GM19455 (cell line): ENCODE measurements at regions not wholly inside any gene's neighbourhood (a gene's known extent, or its start where the extent isn't known, plus 50 kb on each side); places are given as distances from the start of the nearest gene placed in this dataset.

ENCODE experiments used
- ATAC-seq: cut with Tn5 transposase; IDR thresholded peaks from one replicate; pipeline ENCODE4 v1.9.1; 2021; ENCODE audit not compliant: unreplicated experiment

GRCh38 chr3:24595796-24596195 is 101.1 kb upstream of the THRB start:
- ATAC-seq: no peak

GRCh38 chr3:24596626-24597025 is 102.0 kb upstream of the THRB start:
- ATAC-seq: no peak

- no peak for ATAC-seq
Observed at GRCh38 chr3:24598695-24599470, 104.2 kb upstream of the THRB start.

DNA sequence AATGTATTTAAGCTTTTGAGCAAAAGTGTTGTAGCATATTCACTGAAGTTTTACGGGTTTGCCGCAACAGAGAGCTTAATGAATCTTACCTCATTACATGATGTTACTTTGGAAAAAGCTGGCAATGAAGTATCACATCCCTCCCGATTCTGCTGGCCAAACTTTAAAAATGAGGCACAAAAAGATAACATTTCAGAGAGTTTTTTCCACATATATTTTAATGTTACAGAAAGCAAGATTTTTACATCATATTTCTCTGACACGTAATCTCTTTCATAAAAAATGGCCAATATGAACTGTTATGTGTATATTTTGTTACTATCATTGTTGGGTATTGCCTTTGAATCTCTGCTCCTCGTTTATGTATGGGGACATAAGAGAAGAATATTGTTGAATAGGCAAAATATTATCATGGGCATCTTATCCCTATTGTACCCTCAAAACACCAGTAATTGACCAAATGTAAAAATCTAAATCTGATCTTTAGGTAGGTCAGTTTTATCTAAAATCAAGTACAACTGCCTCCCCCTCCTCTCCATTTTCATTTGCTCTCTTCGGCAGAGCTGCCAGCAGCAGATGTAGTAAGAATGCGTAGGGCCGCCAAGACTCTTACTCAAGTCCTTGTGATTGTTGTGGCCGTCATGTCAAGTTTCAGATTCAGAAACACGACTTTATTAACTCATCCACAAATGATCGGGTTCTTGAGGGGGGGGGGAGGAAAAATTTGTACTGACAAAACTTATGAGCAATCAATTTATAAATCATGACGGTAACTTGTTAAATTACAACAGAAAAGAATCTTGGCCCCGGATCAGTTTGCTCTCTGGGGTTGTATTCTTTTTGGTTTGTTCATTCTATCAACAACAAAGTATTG is 106.7 kb upstream of the THRB start:
- ATAC-seq: no peak

DNA sequence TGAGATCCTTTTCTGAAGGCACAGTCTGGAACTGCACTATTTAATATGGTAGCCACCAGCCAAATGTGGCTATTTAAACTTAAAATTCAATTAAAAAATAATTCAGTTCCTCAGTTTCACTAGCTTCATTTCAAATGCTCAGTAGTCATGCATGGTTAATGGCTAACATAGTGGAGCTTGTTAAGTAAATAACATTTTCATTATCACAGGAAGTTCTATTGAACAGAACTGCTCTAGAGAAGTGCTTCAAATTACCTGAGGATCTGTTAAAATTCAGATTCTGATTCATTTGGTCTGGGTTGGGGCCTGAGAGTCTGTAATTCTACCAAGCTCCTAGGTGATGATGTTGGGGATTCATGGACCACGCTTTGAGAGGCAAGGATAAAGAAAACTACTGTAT is 109.6 kb upstream of the THRB start:
- no peak for ATAC-seq

DNA sequence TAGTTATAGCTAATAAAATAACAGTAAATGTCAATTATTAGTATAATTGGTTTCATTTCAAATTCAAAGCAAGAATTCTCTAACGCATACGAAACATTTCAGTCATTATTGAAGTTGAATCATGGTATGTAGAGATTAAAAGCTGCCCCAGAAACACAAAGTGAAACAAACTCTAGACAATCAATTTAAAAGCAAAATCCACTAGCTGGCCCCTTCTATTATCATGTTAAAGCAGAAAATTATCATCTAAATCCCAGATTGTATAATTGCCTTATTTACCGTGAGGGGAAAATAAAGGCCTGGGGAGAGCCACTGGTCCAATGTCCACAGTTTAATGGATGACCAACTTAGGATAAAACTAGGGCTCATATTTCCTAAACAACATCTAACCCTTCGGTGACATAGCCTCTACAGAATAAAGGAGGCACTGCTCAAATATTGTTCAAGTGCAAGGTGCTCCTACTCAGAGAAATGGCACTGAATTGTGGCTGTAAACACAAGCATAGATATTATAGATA is 110.9 kb upstream of the THRB start:
- ATAC-seq: no peak

- ATAC-seq: no peak
Observed at GRCh38 chr3:24607281-24607680, 112.6 kb upstream of the THRB start.

GRCh38 chr3:24608701-24609390 is 114.2 kb upstream of the THRB start:
- no peak for ATAC-seq

- ATAC-seq: no peak
Observed at GRCh38 chr3:24614359-24614758, 119.7 kb upstream of the THRB start.

DNA sequence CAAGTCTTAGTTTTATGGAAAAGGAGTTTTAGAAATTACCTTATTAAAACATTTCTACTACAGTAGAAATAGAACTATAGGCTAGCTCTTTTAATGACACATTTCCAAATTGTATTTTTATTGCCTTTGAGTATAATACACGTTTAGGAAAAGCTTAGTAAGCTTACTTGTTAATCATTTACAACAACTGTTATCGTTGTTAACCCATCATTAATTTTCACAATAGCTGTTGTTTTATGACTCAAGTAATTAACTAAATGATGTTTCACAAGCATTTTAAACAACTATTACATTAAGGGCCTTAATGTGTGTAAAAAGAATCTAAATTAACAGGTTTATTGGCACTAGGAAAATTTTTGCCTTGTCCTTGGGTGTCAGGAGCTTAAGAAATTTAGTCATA is 120.5 kb upstream of the THRB start:
- no peak for ATAC-seq

- no peak for ATAC-seq
Observed at GRCh38 chr3:24616110-24616829, 121.6 kb upstream of the THRB start.

DNA sequence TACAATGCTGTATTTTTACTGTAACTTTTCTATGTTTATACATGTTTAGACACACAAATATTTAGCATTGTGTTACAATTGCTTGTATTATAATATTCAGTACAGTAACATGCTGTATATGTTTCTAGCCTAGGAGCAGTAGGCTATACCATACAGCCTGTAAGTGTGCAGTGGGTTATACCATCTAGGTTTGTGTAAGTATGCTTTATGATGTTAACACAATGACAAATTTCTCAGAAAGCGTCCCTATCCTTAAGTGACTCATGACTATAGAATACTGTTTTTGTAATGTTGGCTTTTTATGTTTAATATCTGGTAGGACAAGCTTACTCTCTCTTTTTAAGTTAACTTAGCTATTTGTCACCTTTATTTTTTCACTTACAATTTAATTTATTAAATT is 127.5 kb upstream of the THRB start:
- no peak for ATAC-seq

DNA sequence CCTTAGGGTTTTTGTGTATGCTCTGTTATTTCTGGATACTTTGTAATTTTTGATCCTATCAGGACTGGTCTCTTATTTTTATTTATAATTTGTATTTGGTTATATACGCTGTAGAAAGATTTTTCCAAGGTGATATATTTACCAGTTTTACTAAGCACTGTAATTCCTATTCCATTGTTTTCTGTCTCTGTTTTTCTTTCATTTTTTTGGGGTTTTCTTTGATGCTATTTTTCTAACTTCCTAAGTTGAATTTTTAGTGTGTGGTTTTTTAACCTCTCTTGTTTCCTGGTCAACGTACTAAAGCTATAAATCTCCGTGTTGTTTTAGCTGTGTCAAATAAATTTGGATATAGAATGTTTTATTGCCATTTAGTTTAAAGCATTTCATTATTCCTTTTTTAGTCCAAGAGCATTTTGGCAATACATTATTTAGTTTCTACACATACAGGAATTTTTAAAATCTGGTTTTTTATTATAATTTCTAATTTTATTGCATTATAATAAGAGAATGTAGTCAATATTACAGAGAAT is 128.1 kb upstream of the THRB start:
- no peak for ATAC-seq

DNA sequence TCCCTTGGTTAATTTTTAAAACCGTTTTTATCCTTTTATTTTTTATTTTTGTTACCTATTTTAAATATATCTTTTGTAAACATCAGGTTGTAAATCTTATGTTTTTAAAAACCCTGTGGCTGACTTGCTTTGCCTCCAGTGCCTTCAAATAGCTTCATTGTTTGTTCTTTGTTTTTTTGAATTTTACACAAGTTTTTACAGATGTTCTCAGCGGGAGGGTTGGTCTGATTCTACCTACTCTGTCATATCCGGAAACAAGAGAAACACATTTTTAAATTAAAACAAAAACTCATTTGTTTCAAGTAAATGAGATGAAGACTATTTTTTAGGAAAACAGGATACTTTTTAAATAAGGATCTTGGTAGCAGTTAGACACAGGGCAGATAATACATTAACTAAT is 129.0 kb upstream of the THRB start:
- ATAC-seq: no peak

- no peak for ATAC-seq
Observed at GRCh38 chr3:24624938-24625681, 130.5 kb upstream of the THRB start.

DNA sequence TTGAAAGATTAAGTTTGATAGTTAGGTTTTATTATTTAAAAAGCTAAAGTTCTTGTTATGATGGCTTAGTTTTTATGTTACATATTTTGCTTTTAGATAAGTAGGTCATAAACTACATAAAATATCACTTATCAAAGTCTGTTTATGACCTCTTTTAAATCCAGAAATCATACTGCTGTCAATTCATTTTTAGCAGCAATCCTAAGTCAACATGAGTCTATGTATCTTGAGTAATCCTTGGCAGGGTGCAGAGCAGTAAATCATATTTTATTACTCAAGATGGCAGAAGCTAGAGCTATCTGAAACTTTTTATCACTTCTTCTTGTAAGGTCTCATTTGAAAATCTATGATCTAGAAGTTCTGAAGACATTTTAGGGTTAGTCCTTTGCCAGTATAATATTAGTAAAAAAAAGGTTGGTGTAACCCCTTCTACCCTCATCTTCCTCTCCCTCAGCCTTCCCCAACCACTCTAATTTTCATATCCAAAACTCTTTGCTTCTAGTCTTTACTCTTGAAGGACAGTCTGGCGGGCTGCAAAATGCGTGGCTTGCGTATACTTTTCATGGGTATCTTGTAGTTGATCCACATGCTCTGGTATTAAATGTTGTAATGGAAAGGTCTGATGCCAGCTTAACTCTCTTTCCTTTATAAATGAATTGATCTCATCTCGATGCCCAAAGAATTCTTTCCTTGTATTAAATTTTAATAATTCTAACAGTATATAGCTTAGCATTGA is 134.0 kb upstream of the THRB start:
- no peak for ATAC-seq

DNA sequence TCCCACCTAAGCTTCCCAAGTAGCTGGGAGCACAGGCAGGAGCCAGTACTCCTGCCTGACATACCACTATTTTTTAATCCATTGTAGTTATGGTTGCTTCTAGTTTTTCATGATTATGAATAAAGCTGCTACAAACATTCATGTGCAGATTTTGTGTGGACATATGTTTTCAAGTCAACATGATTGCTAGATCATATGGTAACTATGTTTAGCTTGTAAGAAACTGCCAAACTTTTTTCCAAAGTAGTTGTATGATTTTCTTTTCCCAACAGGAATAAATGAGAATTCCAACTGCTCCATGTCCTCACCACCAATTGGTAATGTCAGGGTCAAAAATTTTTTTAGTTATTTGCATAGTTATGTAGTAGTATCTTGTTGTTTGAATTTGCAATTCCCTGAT is 136.8 kb upstream of the THRB start:
- ATAC-seq: no peak

- no peak for ATAC-seq
Observed at GRCh38 chr3:24639061-24639460, 144.4 kb upstream of the THRB start.
